HepG2 (cell line): ENCODE measurements at regions not wholly inside any gene's neighbourhood (a gene's known extent, or its start where the extent isn't known, plus 50 kb on each side); places are given as distances from the start of the nearest gene placed in this dataset.

Source experiments
- ATAC-seq: fragments of 200-7000 bp; cut with Tn5 transposase; 3 replicates; pipeline ENCODE4 v1.9.1; 2020; ENCODE audit warnings: mild to moderate bottlenecking, moderate library complexity
- BruUV-seq: library from RNA; stranded (reverse); fragments of 400-500 nt; replicated peaks from 2 replicates; lab custom pipeline; 2021; lab: Mats Ljungman, UMichigan
- CTCF ChIA-PET: fragments of 300-600 bp; formaldehyde crosslinking; extraction: SDS; loops from one replicate; lab custom pipeline; 2021; ENCODE audit warnings: low total read pairs, inconsistent platforms, low intra/inter-chr PET ratio; lab: Yijun Ruan, JAX
- POLR2A ChIA-PET: fragments of 350-600 bp; sonication (Branson Sonifier 250); formaldehyde crosslinking; loops from one replicate; lab custom pipeline; 2020; ENCODE audit warnings: antibody characterized with exemption, inconsistent platforms; lab: Yijun Ruan, JAX
- DNase-seq: peaks from one replicate; pipeline ENCODE4 v3.0.0-alpha.2; 2015; ENCODE audit warnings: low spot score
- FAIRE-seq: peaks from 3 replicates; lab custom pipeline; 2011; peaks lifted over from hg19 to GRCh38; lab: Jason Lieb, UNC
- H2AFZ ChIP-seq: one replicate; pipeline ENCODE4 v1.6.1; 2011; ENCODE audit warnings: low read length, inconsistent platforms
- H3K27ac ChIP-seq: fragments of 300-600 bp; 3 replicates; pipeline ENCODE4 v1.8.0; 2011; ENCODE audit warnings: mixed run types, mild to moderate bottlenecking, mixed read lengths, low read length, inconsistent platforms; ENCODE audit not compliant: insufficient read depth; ENCODE audit errors: extremely low read length
- H3K27me3 ChIP-seq, 2 experiments: fragments of 200-600 bp in 1 of 2; 2 replicates in 1 of 2; 3 replicates in 1 of 2; pipeline versions ENCODE4 v1.6.0 to v1.8.0; 2011; ENCODE audit warnings: low read length in 2 of 2, mild to moderate bottlenecking in 2 of 2, moderate library complexity in 2 of 2, inconsistent platforms in 1 of 2; ENCODE audit not compliant: insufficient read depth in 2 of 2, control insufficient read depth in 1 of 2
- H3K36me3 ChIP-seq, 2 experiments: fragments of 200-600 bp in 1 of 2; replicated peaks in 1 of 2; 2 replicates in 1 of 2; 3 replicates in 1 of 2; pipeline versions ENCODE4 v1.5.1 to v1.8.0; 2011; ENCODE audit warnings: low read length in 2 of 2, inconsistent platforms in 1 of 2; ENCODE audit not compliant: insufficient read depth in 2 of 2, control insufficient read depth in 1 of 2
- H3K4me1 ChIP-seq: 2 replicates; pipeline ENCODE4 v1.5.1; 2012; ENCODE audit warnings: low read length, inconsistent platforms; ENCODE audit not compliant: insufficient read depth
- H3K4me2 ChIP-seq: 2 replicates; pipeline ENCODE4 v1.6.0; 2011; ENCODE audit warnings: low read depth, low read length, inconsistent platforms
- H3K4me3 ChIP-seq, 3 experiments: fragments of 200-600 bp in 1 of 3; sonication (generic), shearing (Covaris generic) in 1 of 3; replicated peaks in 1 of 3; 2 replicates each; pipeline ENCODE4 v1.5.1; 2011 to 2016; ENCODE audit warnings: low read length in 3 of 3, inconsistent platforms in 2 of 3, low read depth in 2 of 3, mild to moderate bottlenecking in 2 of 3, control low read depth in 1 of 3, mixed read lengths in 1 of 3; ENCODE audit not compliant: insufficient read depth in 1 of 3
- H3K79me2 ChIP-seq: one replicate; pipeline ENCODE4 v1.6.1; 2011; ENCODE audit warnings: low read length, inconsistent platforms; ENCODE audit not compliant: insufficient read depth
- H3K9ac ChIP-seq: 2 replicates; pipeline ENCODE4 v1.6.0; 2011; ENCODE audit warnings: mild to moderate bottlenecking, low read depth, low read length, inconsistent platforms; ENCODE audit not compliant: insufficient read depth
- H3K9me3 ChIP-seq: 2 replicates; pipeline ENCODE4 v1.5.1; 2012; ENCODE audit warnings: mild to moderate bottlenecking, low read length
- H4K20me1 ChIP-seq: 2 replicates; pipeline ENCODE4 v1.6.0; 2011; ENCODE audit warnings: inconsistent platforms, mild to moderate bottlenecking, low read length, moderate library complexity; ENCODE audit not compliant: insufficient read depth
- ATF6 ChIP-seq: sonication (generic); formaldehyde crosslinking; conservative IDR thresholded peaks from 2 replicates; pipeline ENCODE4 v1.4.0; 2020; ENCODE audit warnings: missing genetic modification reagents
- HNRNPUL1 ChIP-seq: fragments of 200-400 bp; formaldehyde crosslinking; IDR thresholded peaks from 2 replicates; pipeline ENCODE4 v1.6.1; 2017; ENCODE audit warnings: low read depth, mild to moderate bottlenecking, low read length, moderate library complexity
- MAFF ChIP-seq: IDR thresholded peaks from 2 replicates; pipeline ENCODE4 v1.6.1; 2011; ENCODE audit warnings: low read depth, low read length, improper control_type of control experiment
- NFE2L2 ChIP-seq: fragments of 150-350 bp; IDR thresholded peaks from 2 replicates; pipeline ENCODE4 v1.6.1; 2014; ENCODE audit warnings: low read length
- RAD21 ChIP-seq: fragments of 450-650 bp; formaldehyde crosslinking; IDR thresholded peaks from 2 replicates; pipeline ENCODE4 v1.5.0; 2020; ENCODE audit warnings: mild to moderate bottlenecking
- RFXANK ChIP-seq: IDR thresholded peaks from 2 replicates; pipeline ENCODE4 v1.6.1; 2016
- ZFP62 ChIP-seq: sonication (generic); formaldehyde crosslinking; IDR thresholded peaks from 2 replicates; pipeline ENCODE4 v1.4.0; 2020; ENCODE audit warnings: missing genetic modification reagents
- ZNF781 ChIP-seq: sonication (generic); formaldehyde crosslinking; IDR thresholded peaks from 2 replicates; pipeline ENCODE4 v1.5.1; 2020; ENCODE audit warnings: borderline replicate concordance, mild to moderate bottlenecking, missing genetic modification reagents; ENCODE audit errors: not compliant biosample characterization
- ZNF878 ChIP-seq: sonication (generic); formaldehyde crosslinking; IDR thresholded peaks from 2 replicates; pipeline ENCODE4 v1.8.1; 2023; ENCODE audit warnings: mild to moderate bottlenecking, missing genetic modification reagents, moderate library complexity
- WGBS: methylation state at CpG from one replicate; pipeline ENCODE4 v1.1.6; 2017; ENCODE audit warnings: low lambda C conversion rate; 5-methylcytosine and 5-hydroxymethylcytosine counted together
- in situ Hi-C: cut with HindIII; loops from 2 replicates; pipeline ENCODE4 v1.10.0; 2017; ENCODE audit warnings: low pct_unique_long_range_greater_than_20kb; ENCODE audit not compliant: extremely low pct_ligation_motif_present
- intact Hi-C: fragments of 100-400 bp; cut with micrococcal nuclease; formaldehyde crosslinking; loops from one replicate; pipeline ENCODE4 v1.10.0; 2022; ENCODE audit not compliant: unreplicated experiment

- no peak for TF ChIP-seq ATF6 (CRISPR knock-in tag)
- TF ChIP-seq, all 625 proteins: peak for 0
These were observed 58.7 kb upstream of the KCNA5 start (continued) for GRCh38 chr12:4984971-4985370.

- H3K27ac ChIP-seq: no peak overlapping the region
- peaks cover 0 to 21% of the 10 kb centered on the region in 2 experiments; a peak in 3 of 5 replicates for H3K27me3 ChIP-seq
- TF ChIP-seq NFE2L2: no peak
- no peak for TF ChIP-seq ZNF781 (CRISPR knock-in tag)
- TF ChIP-seq MAFF: no peak
- TF ChIP-seq HNRNPUL1: no peak
- TF ChIP-seq RFXANK: no peak
- no peak for TF ChIP-seq RAD21 (CRISPR knock-in tag)
- no peak for TF ChIP-seq ZFP62 (CRISPR knock-in tag)
- no peak for TF ChIP-seq ZNF878
- no peaks in the 10 kb centered on the region for H3K79me2 ChIP-seq
- no TSS peak for BruUV-seq
- in situ Hi-C loops: no loop called here
- ChIA-PET POLR2A (no interaction called here), CTCF (no interaction called here)
- no peaks in the 10 kb centered on the region for H3K4me1 ChIP-seq
- no peaks in the 10 kb centered on the region for H3K9me3 ChIP-seq
- no peak overlapping the region for H2AFZ ChIP-seq
- intact Hi-C loops: no loop called here
- no peak overlapping the region for H3K4me2 ChIP-seq
- H3K9ac ChIP-seq: no peak overlapping the region
- H4K20me1 ChIP-seq: no peaks in the 10 kb centered on the region
- H3K4me3 ChIP-seq: no peak overlapping the region
- FAIRE-seq (no peak), ATAC-seq (no peak), DNase-seq (no peak)
- 33% methylated on average over 4 of the region's 6 CpGs for WGBS
- no peaks in the 10 kb centered on the region for H3K36me3 ChIP-seq
These were observed 57.9 kb upstream of the KCNA5 start for GRCh38 chr12:4985820-4986219.
